Omental fat pad (tissue), 3 donors: ENCODE measurements at regions not wholly inside any gene's neighbourhood (a gene's known extent, or its start where the extent isn't known, plus 50 kb on each side); places are given as distances from the start of the nearest gene placed in this dataset.

Experiments used
- ATAC-seq: fragments of 150-250 bp; one replicate; pipeline ENCODE4 v1.9.1; 2016; ENCODE audit warnings: mild to moderate bottlenecking, moderate library complexity; ENCODE audit not compliant: low FRiP score
- DNase-seq: peaks from one replicate; pipeline ENCODE4 v3.0.0-alpha.2; 2019; ENCODE audit warnings: low spot score
- CTCF ChIP-seq, 3 donors: fragments of 450-650 bp; IDR thresholded peaks; one replicate each; pipeline ENCODE4 v1.5.1; 2016 to 2017; ENCODE audit warnings: antibody characterized with exemption in 3 of 3, mild to moderate bottlenecking in 3 of 3, moderate library complexity in 2 of 3

GRCh38 chr10:42985436-42986316 lies 91.2 kb upstream of the RET start:
- ATAC-seq: no peak
- TF ChIP-seq CTCF (IDR thresholded peaks at IDR 0.05): no peak
- DNase-seq: peak; percentile 13

- DNase-seq: no peak
- ATAC-seq: no peak
- no peak for TF ChIP-seq CTCF (IDR thresholded peaks at IDR 0.05)
Observed at GRCh38 chr10:42986633-42987032, 90.2 kb upstream of the RET start.

- DNase-seq: no peak
- ATAC-seq: no peak
- TF ChIP-seq CTCF (IDR thresholded peaks at IDR 0.05): no peak
Observed at GRCh38 chr10:42987121-42987541, 89.7 kb upstream of the RET start.

- TF ChIP-seq CTCF (IDR thresholded peaks at IDR 0.05): no peak
- ATAC-seq (no peak), DNase-seq (no peak)
Observed at GRCh38 chr10:42987575-42987974, 89.3 kb upstream of the RET start.

GRCh38 chr10:42988069-42988468 lies 88.8 kb upstream of the RET start:
- no peak for ATAC-seq
- no peak for DNase-seq
- TF ChIP-seq CTCF (IDR thresholded peaks at IDR 0.05): no peak

GRCh38 chr10:42988517-42989395 lies 88.1 kb upstream of the RET start:
- TF ChIP-seq CTCF (IDR thresholded peaks at IDR 0.05): no peak
- DNase-seq (no peak), ATAC-seq (no peak)
